ENCODE measurements at regions not wholly inside any gene's neighbourhood (a gene's known extent, or its start where the extent isn't known, plus 50 kb on each side); places are given as distances from the start of the nearest gene placed in this dataset.

- no peaks in the 10 kb centered on the region for H3K27me3 ChIP-seq (ENCODE audit: control insufficient read depth, insufficient read depth, low read length, poor library complexity, severe bottlenecking)
- no peaks in the 10 kb centered on the region for H3K36me3 ChIP-seq (ENCODE audit: control insufficient read depth, insufficient read depth, low read length)
- H3K4me1 ChIP-seq (ENCODE audit: control insufficient read depth, insufficient read depth, low read length) = no peaks in the 10 kb centered on the region
- no peaks in the 10 kb centered on the region for H3K9me3 ChIP-seq (ENCODE audit: control insufficient read depth, low read length)
- 82 to 88% methylated on average over 1 to 2 of the region's 3 CpGs for WGBS, 2 experiments
- no peak overlapping the region for H3K27ac ChIP-seq (ENCODE audit: insufficient read depth, low read depth, low read length, poor library complexity, severe bottlenecking)
- no peak overlapping the region for H3K4me3 ChIP-seq (ENCODE audit: insufficient read depth, low read depth, low read length)
Measured at GRCh38 chr5:58081435-58081834, 378.5 kb downstream of the PLK2 start.

- Histone ChIP-seq H3K27me3 (ENCODE audit: control insufficient read depth, insufficient read depth, low read length, poor library complexity, severe bottlenecking) (no peaks in the 10 kb centered on the region), H3K9me3 (ENCODE audit: control insufficient read depth, low read length) (no peaks in the 10 kb centered on the region)
- 43% methylated on average over 1 of the region's 1 CpG; no CpG with 5 or more reads in 1 of the 2 experiments for WGBS, 2 experiments
Measured at GRCh38 chr5:58080573-58080972, 379.3 kb downstream of the PLK2 start.

GRCh38 chr5:58077966-58078365, 381.9 kb downstream of the PLK2 start:
- Histone ChIP-seq H3K4me3 (ENCODE audit: insufficient read depth, low read depth, low read length) (no peak overlapping the region), H3K4me1 (ENCODE audit: control insufficient read depth, insufficient read depth, low read length) (no peaks in the 10 kb centered on the region), H3K27me3 (ENCODE audit: control insufficient read depth, insufficient read depth, low read length, poor library complexity, severe bottlenecking) (no peaks in the 10 kb centered on the region), H3K36me3 (ENCODE audit: control insufficient read depth, insufficient read depth, low read length) (no peaks in the 10 kb centered on the region), H3K27ac (ENCODE audit: insufficient read depth, low read depth, low read length, poor library complexity, severe bottlenecking) (no peak overlapping the region), H3K9me3 (ENCODE audit: control insufficient read depth, low read length) (no peaks in the 10 kb centered on the region)
- 97 to 100% methylated on average over 1 to 2 of the region's 2 CpGs for WGBS, 2 experiments

More at GRCh38 chr5:58080573-58080972, 379.3 kb downstream of the PLK2 start:
- H3K4me1 ChIP-seq (ENCODE audit: control insufficient read depth, insufficient read depth, low read length) = no peaks in the 10 kb centered on the region
- H3K4me3 ChIP-seq (ENCODE audit: insufficient read depth, low read depth, low read length) = no peak overlapping the region
- no peaks in the 10 kb centered on the region for H3K36me3 ChIP-seq (ENCODE audit: control insufficient read depth, insufficient read depth, low read length)
- H3K27ac ChIP-seq (ENCODE audit: insufficient read depth, low read depth, low read length, poor library complexity, severe bottlenecking) = no peak overlapping the region

GRCh38 chr5:58077416-58077815, 382.5 kb downstream of the PLK2 start:
- H3K4me1 ChIP-seq (ENCODE audit: control insufficient read depth, insufficient read depth, low read length) = no peaks in the 10 kb centered on the region
- WGBS, 2 experiments = 75 to 91% methylated on average over 2 to 3 of the region's 3 CpGs
- no peak overlapping the region for H3K4me3 ChIP-seq (ENCODE audit: insufficient read depth, low read depth, low read length)
- no peaks in the 10 kb centered on the region for H3K27me3 ChIP-seq (ENCODE audit: control insufficient read depth, insufficient read depth, low read length, poor library complexity, severe bottlenecking)
- no peaks in the 10 kb centered on the region for H3K9me3 ChIP-seq (ENCODE audit: control insufficient read depth, low read length)
- no peak overlapping the region for H3K27ac ChIP-seq (ENCODE audit: insufficient read depth, low read depth, low read length, poor library complexity, severe bottlenecking)
- H3K36me3 ChIP-seq (ENCODE audit: control insufficient read depth, insufficient read depth, low read length) = no peaks in the 10 kb centered on the region

- WGBS, 2 experiments = 93% methylated on average over 6 of the region's 7 CpGs
Measured at GRCh38 chr5:58076483-58077257, 383.2 kb downstream of the PLK2 start.

GRCh38 chr5:58075907-58076306, 384.0 kb downstream of the PLK2 start:
- Histone ChIP-seq H3K27ac (ENCODE audit: insufficient read depth, low read depth, low read length, poor library complexity, severe bottlenecking) (no peak overlapping the region), H3K9me3 (ENCODE audit: control insufficient read depth, low read length) (no peaks in the 10 kb centered on the region), H3K4me1 (ENCODE audit: control insufficient read depth, insufficient read depth, low read length) (peaks cover 8% of the 10 kb centered on the region), H3K36me3 (ENCODE audit: control insufficient read depth, insufficient read depth, low read length) (no peaks in the 10 kb centered on the region), H3K27me3 (ENCODE audit: control insufficient read depth, insufficient read depth, low read length, poor library complexity, severe bottlenecking) (no peaks in the 10 kb centered on the region), H3K4me3 (ENCODE audit: insufficient read depth, low read depth, low read length) (no peak overlapping the region)
- WGBS, 2 experiments = 100% methylated on average over 2 of the region's 3 CpGs

More at GRCh38 chr5:58076483-58077257, 383.2 kb downstream of the PLK2 start:
- Histone ChIP-seq H3K36me3 (ENCODE audit: control insufficient read depth, insufficient read depth, low read length) (no peaks in the 10 kb centered on the region), H3K27me3 (ENCODE audit: control insufficient read depth, insufficient read depth, low read length, poor library complexity, severe bottlenecking) (no peaks in the 10 kb centered on the region), H3K4me1 (ENCODE audit: control insufficient read depth, insufficient read depth, low read length) (peaks cover 2% of the 10 kb centered on the region), H3K27ac (ENCODE audit: insufficient read depth, low read depth, low read length, poor library complexity, severe bottlenecking) (no peak overlapping the region), H3K9me3 (ENCODE audit: control insufficient read depth, low read length) (no peaks in the 10 kb centered on the region), H3K4me3 (ENCODE audit: insufficient read depth, low read depth, low read length) (no peak overlapping the region)

- no peaks in the 10 kb centered on the region for H3K36me3 ChIP-seq (ENCODE audit: control insufficient read depth, insufficient read depth, low read length)
- WGBS, 2 experiments = 84 to 93% methylated on average over 7 of the region's 7 CpGs
- H3K4me3 ChIP-seq (ENCODE audit: insufficient read depth, low read depth, low read length) = no peak overlapping the region
- H3K27me3 ChIP-seq (ENCODE audit: control insufficient read depth, insufficient read depth, low read length, poor library complexity, severe bottlenecking) = no peaks in the 10 kb centered on the region
- H3K9me3 ChIP-seq (ENCODE audit: control insufficient read depth, low read length) = no peaks in the 10 kb centered on the region
- peaks cover 8% of the 10 kb centered on the region for H3K4me1 ChIP-seq (ENCODE audit: control insufficient read depth, insufficient read depth, low read length)
- no peak overlapping the region for H3K27ac ChIP-seq (ENCODE audit: insufficient read depth, low read depth, low read length, poor library complexity, severe bottlenecking)
Measured at GRCh38 chr5:58074717-58075116, 385.2 kb downstream of the PLK2 start.

- no peaks in the 10 kb centered on the region for H3K9me3 ChIP-seq (ENCODE audit: control insufficient read depth, low read length)
- H3K27ac ChIP-seq (ENCODE audit: insufficient read depth, low read depth, low read length, poor library complexity, severe bottlenecking) = no peak overlapping the region
- H3K4me1 ChIP-seq (ENCODE audit: control insufficient read depth, insufficient read depth, low read length) = peaks cover 8% of the 10 kb centered on the region
- no peaks in the 10 kb centered on the region for H3K36me3 ChIP-seq (ENCODE audit: control insufficient read depth, insufficient read depth, low read length)
- WGBS, 2 experiments = 87 to 100% methylated on average over 2 of the region's 4 CpGs
- no peak overlapping the region for H3K4me3 ChIP-seq (ENCODE audit: insufficient read depth, low read depth, low read length)
- no peaks in the 10 kb centered on the region for H3K27me3 ChIP-seq (ENCODE audit: control insufficient read depth, insufficient read depth, low read length, poor library complexity, severe bottlenecking)
Measured at GRCh38 chr5:58074222-58074621, 385.7 kb downstream of the PLK2 start.

- Histone ChIP-seq H3K4me1 (ENCODE audit: control insufficient read depth, insufficient read depth, low read length) (peaks cover 8% of the 10 kb centered on the region), H3K4me3 (ENCODE audit: insufficient read depth, low read depth, low read length) (no peak overlapping the region), H3K27me3 (ENCODE audit: control insufficient read depth, insufficient read depth, low read length, poor library complexity, severe bottlenecking) (no peaks in the 10 kb centered on the region), H3K36me3 (ENCODE audit: control insufficient read depth, insufficient read depth, low read length) (no peaks in the 10 kb centered on the region), H3K27ac (ENCODE audit: insufficient read depth, low read depth, low read length, poor library complexity, severe bottlenecking) (no peak overlapping the region), H3K9me3 (ENCODE audit: control insufficient read depth, low read length) (no peaks in the 10 kb centered on the region)
- WGBS, 2 experiments = 75% methylated on average over 1 of the region's 2 CpGs; no CpG with 5 or more reads in 1 of the 2 experiments
Measured at GRCh38 chr5:58073243-58073642, 386.6 kb downstream of the PLK2 start.

- H3K9me3 ChIP-seq (ENCODE audit: control insufficient read depth, low read length) = no peaks in the 10 kb centered on the region
- H3K27me3 ChIP-seq (ENCODE audit: control insufficient read depth, insufficient read depth, low read length, poor library complexity, severe bottlenecking) = no peaks in the 10 kb centered on the region
- no peak overlapping the region for H3K4me3 ChIP-seq (ENCODE audit: insufficient read depth, low read depth, low read length)
- 40 to 41% methylated on average over 6 of the region's 6 CpGs for WGBS, 2 experiments
- peaks cover 8% of the 10 kb centered on the region for H3K4me1 ChIP-seq (ENCODE audit: control insufficient read depth, insufficient read depth, low read length)
- H3K36me3 ChIP-seq (ENCODE audit: control insufficient read depth, insufficient read depth, low read length) = no peaks in the 10 kb centered on the region
- H3K27ac ChIP-seq (ENCODE audit: insufficient read depth, low read depth, low read length, poor library complexity, severe bottlenecking) = peak overlapping the region; percentile 85
Measured at GRCh38 chr5:58072300-58072965, 387.5 kb downstream of the PLK2 start.

Measured in ectodermal cell (in vitro differentiated cells).